ENCODE measurements at regions not wholly inside any gene's neighbourhood (a gene's known extent, or its start where the extent isn't known, plus 50 kb on each side); places are given as distances from the start of the nearest gene placed in this dataset.

DNA sequence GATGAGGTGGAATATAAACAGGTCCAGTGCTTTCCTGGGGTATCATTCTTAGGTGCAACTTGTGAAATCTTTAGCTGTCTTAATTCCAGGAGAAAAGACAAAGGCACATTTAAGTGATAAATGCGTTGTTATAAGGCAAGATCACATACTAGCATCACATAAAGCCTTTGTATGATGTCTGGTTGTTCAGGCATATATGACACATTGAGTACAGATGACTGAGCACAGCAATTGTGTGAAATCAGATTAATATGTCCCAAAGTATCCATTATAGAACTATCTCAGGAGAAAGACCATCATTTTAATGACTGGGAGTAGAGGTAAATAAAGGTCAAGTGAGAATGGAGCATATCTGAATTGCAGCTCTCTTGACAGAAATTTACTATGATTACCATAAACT lies 205.1 kb downstream of the PTGER3 start:
- H3K9ac ChIP-seq (ENCODE audit: low read length in 3 of 3), result no peak overlapping the region
- peak overlapping the region; percentile 5 to 60 for H3K27ac ChIP-seq (ENCODE audit: low read depth in 2 of 2, low read length in 2 of 2)
- H3K4me3 ChIP-seq (ENCODE audit: low read length in 3 of 3), result no peak overlapping the region
- H3K36me3 ChIP-seq (ENCODE audit: control insufficient read depth in 2 of 3, insufficient read depth in 3 of 3, low read length in 3 of 3), result no peaks in the 10 kb centered on the region
- peaks cover 0 to 5% (median 0%) of the 10 kb centered on the region in 3 donors for H3K9me3 ChIP-seq (ENCODE audit: control insufficient read depth in 2 of 3, insufficient read depth in 1 of 3, low read length in 3 of 3)
- DNase-seq, result no peak
- H3K4me1 ChIP-seq (ENCODE audit: control insufficient read depth in 2 of 3, insufficient read depth in 2 of 3, low read depth in 1 of 3, low read length in 3 of 3), result peaks cover 0 to 8% (median 3%) of the 10 kb centered on the region in 3 donors
- intact Hi-C loops (cut with DNase I), result no loop called here
- FAIRE-seq, result no peak
- TF ChIP-seq, protein P1, sequence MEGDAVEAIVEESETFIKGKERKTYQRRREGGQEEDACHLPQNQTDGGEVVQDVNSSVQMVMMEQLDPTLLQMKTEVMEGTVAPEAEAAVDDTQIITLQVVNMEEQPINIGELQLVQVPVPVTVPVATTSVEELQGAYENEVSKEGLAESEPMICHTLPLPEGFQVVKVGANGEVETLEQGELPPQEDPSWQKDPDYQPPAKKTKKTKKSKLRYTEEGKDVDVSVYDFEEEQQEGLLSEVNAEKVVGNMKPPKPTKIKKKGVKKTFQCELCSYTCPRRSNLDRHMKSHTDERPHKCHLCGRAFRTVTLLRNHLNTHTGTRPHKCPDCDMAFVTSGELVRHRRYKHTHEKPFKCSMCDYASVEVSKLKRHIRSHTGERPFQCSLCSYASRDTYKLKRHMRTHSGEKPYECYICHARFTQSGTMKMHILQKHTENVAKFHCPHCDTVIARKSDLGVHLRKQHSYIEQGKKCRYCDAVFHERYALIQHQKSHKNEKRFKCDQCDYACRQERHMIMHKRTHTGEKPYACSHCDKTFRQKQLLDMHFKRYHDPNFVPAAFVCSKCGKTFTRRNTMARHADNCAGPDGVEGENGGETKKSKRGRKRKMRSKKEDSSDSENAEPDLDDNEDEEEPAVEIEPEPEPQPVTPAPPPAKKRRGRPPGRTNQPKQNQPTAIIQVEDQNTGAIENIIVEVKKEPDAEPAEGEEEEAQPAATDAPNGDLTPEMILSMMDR (IDR thresholded peaks at IDR 0.05; ENCODE audit: borderline replicate concordance, extremely low read depth, insufficient read depth), result no peak
- H3K27me3 ChIP-seq (ENCODE audit: control insufficient read depth, insufficient read depth, low read length), result no peaks in the 10 kb centered on the region

DNA sequence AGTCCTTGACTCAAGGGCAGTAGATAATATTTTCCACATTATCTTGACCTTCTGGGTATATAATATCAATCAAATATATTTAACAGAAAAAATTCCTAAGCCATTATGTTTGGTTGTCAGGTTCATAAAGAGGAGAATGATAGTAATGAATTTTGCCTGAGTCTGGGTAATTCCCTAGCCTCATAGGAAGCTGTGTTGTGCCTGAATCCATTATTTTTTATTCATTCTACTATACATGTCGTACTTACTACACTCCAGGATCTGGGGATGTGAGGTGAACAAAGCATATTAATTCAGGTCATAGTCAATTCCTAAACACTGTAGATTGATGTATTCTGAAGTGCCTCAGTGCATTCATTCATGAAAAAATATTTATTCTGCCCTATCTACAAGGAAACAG lies 204.2 kb downstream of the PTGER3 start:
- no peaks in the 10 kb centered on the region for H3K36me3 ChIP-seq (ENCODE audit: control insufficient read depth in 2 of 3, insufficient read depth in 3 of 3, low read length in 3 of 3)
- DNase-seq (no peak), FAIRE-seq (no peak)
- TF ChIP-seq, protein P1 (IDR thresholded peaks at IDR 0.05; ENCODE audit: borderline replicate concordance, extremely low read depth, insufficient read depth), result no peak
- peaks cover 0 to 8% (median 3%) of the 10 kb centered on the region in 3 donors for H3K4me1 ChIP-seq (ENCODE audit: control insufficient read depth in 2 of 3, insufficient read depth in 2 of 3, low read depth in 1 of 3, low read length in 3 of 3)
- no peak overlapping the region for H3K4me3 ChIP-seq (ENCODE audit: low read length in 3 of 3)
- H3K27me3 ChIP-seq (ENCODE audit: control insufficient read depth, insufficient read depth, low read length), result no peaks in the 10 kb centered on the region
- intact Hi-C loops (cut with DNase I), result no loop called here
- peaks cover 0 to 5% (median 0%) of the 10 kb centered on the region in 3 donors for H3K9me3 ChIP-seq (ENCODE audit: control insufficient read depth in 2 of 3, insufficient read depth in 1 of 3, low read length in 3 of 3)
- no peak overlapping the region for H3K9ac ChIP-seq (ENCODE audit: low read length in 3 of 3)
- no peak overlapping the region for H3K27ac ChIP-seq (ENCODE audit: low read depth in 2 of 2, low read length in 2 of 2)

DNA sequence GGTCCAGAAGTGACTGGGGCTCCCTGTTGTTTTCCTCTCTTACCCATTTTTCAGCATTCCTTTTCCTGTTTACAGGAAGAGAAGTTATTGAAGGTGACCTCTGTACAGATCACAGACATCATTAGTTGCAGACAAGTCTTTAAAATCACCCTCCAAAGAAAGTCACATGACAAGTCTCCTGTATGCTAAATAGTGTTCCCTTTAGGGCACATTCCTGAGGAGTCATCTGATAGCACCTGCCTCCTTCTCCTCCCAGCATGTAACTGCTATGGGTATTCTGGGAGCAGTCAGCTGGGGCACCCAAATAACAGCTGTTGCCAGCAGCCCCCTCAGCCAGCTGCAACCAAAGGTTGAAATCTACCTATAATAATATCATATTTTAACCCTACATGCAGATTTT lies 200.6 kb downstream of the PTGER3 start:
- Histone ChIP-seq H3K9ac (ENCODE audit: low read length in 3 of 3) (no peak overlapping the region), H3K36me3 (ENCODE audit: control insufficient read depth in 2 of 3, insufficient read depth in 3 of 3, low read length in 3 of 3) (no peaks in the 10 kb centered on the region), H3K27me3 (ENCODE audit: control insufficient read depth, insufficient read depth, low read length) (no peaks in the 10 kb centered on the region), H3K4me3 (ENCODE audit: low read length in 3 of 3) (no peak overlapping the region), H3K27ac (ENCODE audit: low read depth in 2 of 2, low read length in 2 of 2) (peak overlapping the region; percentile 51 to 55), H3K4me1 (ENCODE audit: control insufficient read depth in 2 of 3, insufficient read depth in 2 of 3, low read depth in 1 of 3, low read length in 3 of 3) (peaks cover 0 to 5% (median 0%) of the 10 kb centered on the region in 3 donors), H3K9me3 (ENCODE audit: control insufficient read depth in 2 of 3, insufficient read depth in 1 of 3, low read length in 3 of 3) (peaks cover 0 to 5% (median 0%) of the 10 kb centered on the region in 3 donors)
- intact Hi-C loops (cut with DNase I), result no loop called here
- FAIRE-seq (no peak), DNase-seq (peak in 2 of 5 donors; percentile 6 to 37)
- TF ChIP-seq, protein P1 (IDR thresholded peaks at IDR 0.05; ENCODE audit: borderline replicate concordance, extremely low read depth, insufficient read depth), result no peak

DNA sequence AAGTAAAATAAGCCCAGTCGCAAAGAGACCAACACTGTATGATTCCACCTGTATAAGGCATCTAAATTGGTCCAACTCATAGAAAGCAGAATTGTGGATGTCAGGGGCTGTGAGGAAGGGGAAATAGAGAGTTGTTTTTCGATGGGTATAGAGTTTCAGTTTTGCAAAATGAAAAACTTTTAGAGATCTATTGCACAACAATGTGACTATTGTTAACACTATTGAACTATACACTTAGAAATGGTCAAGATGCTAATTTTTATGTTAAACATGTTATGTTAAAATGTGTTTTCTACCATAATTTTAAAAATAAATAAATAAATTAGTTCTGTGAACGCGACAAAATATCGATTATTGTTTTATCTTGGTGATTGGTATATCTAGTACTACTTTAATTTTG lies 192.4 kb downstream of the PTGER3 start:
- Histone ChIP-seq H3K4me1 (ENCODE audit: control insufficient read depth in 2 of 3, insufficient read depth in 2 of 3, low read depth in 1 of 3, low read length in 3 of 3) (no peaks in the 10 kb centered on the region), H3K9me3 (ENCODE audit: control insufficient read depth in 2 of 3, insufficient read depth in 1 of 3, low read length in 3 of 3) (no peaks in the 10 kb centered on the region), H3K27ac (ENCODE audit: low read depth in 2 of 2, low read length in 2 of 2) (no peak overlapping the region), H3K4me3 (ENCODE audit: low read length in 3 of 3) (no peak overlapping the region), H3K27me3 (ENCODE audit: control insufficient read depth, insufficient read depth, low read length) (no peaks in the 10 kb centered on the region), H3K36me3 (ENCODE audit: control insufficient read depth in 2 of 3, insufficient read depth in 3 of 3, low read length in 3 of 3) (no peaks in the 10 kb centered on the region), H3K9ac (ENCODE audit: low read length in 3 of 3) (no peak overlapping the region)
- no peak for DNase-seq
- peak; percentile 57 for FAIRE-seq
- TF ChIP-seq, protein P1 (IDR thresholded peaks at IDR 0.05; ENCODE audit: borderline replicate concordance, extremely low read depth, insufficient read depth), result no peak
- intact Hi-C loops (cut with DNase I), result no loop called here

Data from kidney (tissue), 13 donors.